Suppressor macrophage treated with lipopolysaccharide for 4 hours (primary cell): ENCODE measurements at regions not wholly inside any gene's neighbourhood (a gene's known extent, or its start where the extent isn't known, plus 50 kb on each side); places are given as distances from the start of the nearest gene placed in this dataset.
"Not testable (repeated sequence)": the region's sequence is repeated elsewhere in the genome, so short reads cannot be mapped to it uniquely, and the experiment has no call there.

ENCODE experiments used
- DNase-seq: peaks from one replicate; pipeline ENCODE4 v3.0.0-alpha.2; 2020

GRCh38 chr1:170789063-170789462 is 125.1 kb downstream of the PRRX1 start:
- no peak for DNase-seq

- DNase-seq = no peak
Measured at GRCh38 chr1:170790175-170790574, 126.2 kb downstream of the PRRX1 start.

- no peak for DNase-seq
Measured at GRCh38 chr1:170790651-170791071, 126.7 kb downstream of the PRRX1 start.

GRCh38 chr1:170791941-170792340 is 128.0 kb downstream of the PRRX1 start:
- no peak for DNase-seq

GRCh38 chr1:170800265-170800664 is 135.1 kb upstream of the MROH9 start:
- no peak for DNase-seq

- DNase-seq = no peak
Measured at GRCh38 chr1:170800812-170801211, 134.5 kb upstream of the MROH9 start.

- DNase-seq = no peak
Measured at GRCh38 chr1:170803711-170804110, 131.6 kb upstream of the MROH9 start.

- no peak for DNase-seq
Measured at GRCh38 chr1:170804419-170804818, 130.9 kb upstream of the MROH9 start.

GRCh38 chr1:170804879-170805278 is 130.5 kb upstream of the MROH9 start:
- DNase-seq = no peak

GRCh38 chr1:170806961-170807360 is 128.4 kb upstream of the MROH9 start:
- DNase-seq = no peak

- no peak for DNase-seq
Measured at GRCh38 chr1:170807432-170807831, 127.9 kb upstream of the MROH9 start.

GRCh38 chr1:170808216-170808885 is 127.0 kb upstream of the MROH9 start:
- no peak for DNase-seq

GRCh38 chr1:170811013-170811412 is 124.3 kb upstream of the MROH9 start:
- not testable (repeated sequence) for DNase-seq

GRCh38 chr1:170819781-170820180 is 115.6 kb upstream of the MROH9 start:
- no peak for DNase-seq

GRCh38 chr1:170823120-170823519 is 112.2 kb upstream of the MROH9 start:
- DNase-seq = no peak

GRCh38 chr1:170831276-170831675 is 104.1 kb upstream of the MROH9 start:
- no peak for DNase-seq

- no peak for DNase-seq
Measured at GRCh38 chr1:170836141-170836540, 99.2 kb upstream of the MROH9 start.

GRCh38 chr1:170840371-170840770 is 95.0 kb upstream of the MROH9 start:
- no peak for DNase-seq

GRCh38 chr1:170853302-170853701 is 82.0 kb upstream of the MROH9 start:
- no peak for DNase-seq

- peak; percentile 16 for DNase-seq
Measured at GRCh38 chr1:170853867-170854266, 81.5 kb upstream of the MROH9 start.

GRCh38 chr1:170854677-170855076 is 80.7 kb upstream of the MROH9 start:
- no peak for DNase-seq

GRCh38 chr1:170856455-170856854 is 78.9 kb upstream of the MROH9 start:
- no peak for DNase-seq

- no peak for DNase-seq
Measured at GRCh38 chr1:170857955-170858354, 77.4 kb upstream of the MROH9 start.

- DNase-seq = peak; percentile 24
Measured at GRCh38 chr1:170863621-170864020, 71.7 kb upstream of the MROH9 start.

- DNase-seq = no peak
Measured at GRCh38 chr1:170864238-170864637, 71.1 kb upstream of the MROH9 start.
